NCI-H1417 treated with DMSO at 0.1 percent for 48 hours (cell line): ENCODE measurements at regions not wholly inside any gene's neighbourhood (a gene's known extent, or its start where the extent isn't known, plus 50 kb on each side); places are given as distances from the start of the nearest gene placed in this dataset.

Experiments
- DNase-seq: peaks from one replicate; lab custom pipeline; 2025; lab: John Stamatoyannopoulos, UW

DNA sequence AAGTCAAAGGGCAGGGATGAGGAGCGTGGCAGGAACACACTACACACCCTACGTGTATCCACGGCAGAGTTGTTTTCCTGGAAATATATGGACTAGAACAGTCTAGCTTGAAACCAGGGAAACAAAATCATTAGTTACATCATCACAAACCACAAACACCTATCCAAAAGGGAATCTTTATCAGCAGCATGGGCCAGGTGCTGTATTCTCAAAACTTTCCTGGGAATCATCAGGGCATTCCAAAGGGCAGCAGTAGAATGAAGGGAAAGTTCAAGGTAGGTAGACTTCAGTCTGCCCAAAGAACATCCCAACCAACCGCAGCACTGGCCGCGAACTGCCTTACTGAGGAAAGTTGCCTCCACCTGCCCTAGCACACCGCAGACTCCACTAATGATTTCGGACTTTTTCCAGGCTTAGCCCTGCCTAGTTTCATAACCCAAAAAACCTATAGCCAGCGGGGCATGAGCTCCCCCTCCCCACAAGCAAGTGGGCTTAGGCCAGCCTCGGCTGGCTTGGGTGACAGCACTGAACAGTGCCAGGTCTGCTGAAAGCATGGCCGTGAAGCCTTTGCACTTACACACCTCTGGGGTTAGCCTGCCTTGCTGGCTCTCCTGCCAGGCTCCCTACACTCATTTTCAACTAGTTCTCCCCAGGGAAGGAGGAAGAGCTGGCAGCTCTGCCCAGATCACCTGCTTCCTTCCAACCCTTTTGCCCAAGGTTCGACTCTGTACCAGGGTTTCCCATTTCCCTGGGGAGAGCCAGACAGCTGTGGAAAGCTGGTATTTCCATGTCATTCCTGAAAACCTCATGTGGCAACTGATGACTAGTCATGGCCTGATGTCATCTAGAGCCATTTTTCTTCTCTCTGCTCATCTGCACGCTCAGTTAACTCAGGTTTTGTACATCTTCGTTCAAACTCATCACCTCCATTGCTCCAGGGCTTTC, 77.3 kb upstream of the UBAC2 start:
- no peak for DNase-seq

DNA sequence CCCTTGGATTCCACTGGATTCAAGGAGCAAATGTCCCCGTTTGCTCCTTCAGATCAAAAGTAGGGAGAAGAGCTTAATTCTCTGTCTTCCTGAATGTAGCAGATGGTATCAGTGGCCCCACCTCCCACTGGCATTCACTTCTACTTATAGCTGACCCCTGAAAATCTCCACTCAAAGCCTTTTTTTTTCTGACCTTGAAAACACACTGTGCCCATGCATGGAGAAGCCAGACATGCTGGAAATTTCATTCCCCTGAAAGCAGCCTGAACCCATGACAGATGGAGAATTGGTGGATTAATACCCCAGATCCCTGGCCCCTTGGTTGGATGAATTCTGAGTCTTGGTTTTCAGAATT, 76.6 kb upstream of the UBAC2 start:
- DNase-seq, result no peak

DNA sequence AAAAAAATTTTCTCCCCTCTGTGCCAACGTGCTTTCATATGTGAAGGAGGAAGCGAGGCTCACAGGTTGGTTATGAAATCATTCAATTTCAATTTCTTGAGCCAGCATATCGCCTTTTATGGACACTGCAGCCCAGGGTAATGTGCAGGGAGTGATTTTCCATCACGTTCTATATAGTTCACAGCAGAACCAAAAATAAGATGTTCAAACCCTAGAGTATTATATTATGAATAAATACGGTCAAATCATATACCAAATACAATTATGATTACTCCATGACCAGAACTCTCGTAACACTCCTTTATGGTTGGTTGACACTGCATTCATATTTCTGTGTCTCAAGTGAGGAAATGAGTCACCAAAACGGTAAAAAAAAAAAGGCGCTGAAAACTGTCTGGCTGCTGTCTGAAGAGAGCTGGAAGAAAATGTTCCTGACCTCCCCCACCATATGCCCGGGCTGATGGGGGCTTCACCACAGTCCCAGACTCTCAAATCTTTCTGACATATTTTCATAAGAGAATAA, 75.8 kb upstream of the UBAC2 start:
- DNase-seq, result no peak

DNA sequence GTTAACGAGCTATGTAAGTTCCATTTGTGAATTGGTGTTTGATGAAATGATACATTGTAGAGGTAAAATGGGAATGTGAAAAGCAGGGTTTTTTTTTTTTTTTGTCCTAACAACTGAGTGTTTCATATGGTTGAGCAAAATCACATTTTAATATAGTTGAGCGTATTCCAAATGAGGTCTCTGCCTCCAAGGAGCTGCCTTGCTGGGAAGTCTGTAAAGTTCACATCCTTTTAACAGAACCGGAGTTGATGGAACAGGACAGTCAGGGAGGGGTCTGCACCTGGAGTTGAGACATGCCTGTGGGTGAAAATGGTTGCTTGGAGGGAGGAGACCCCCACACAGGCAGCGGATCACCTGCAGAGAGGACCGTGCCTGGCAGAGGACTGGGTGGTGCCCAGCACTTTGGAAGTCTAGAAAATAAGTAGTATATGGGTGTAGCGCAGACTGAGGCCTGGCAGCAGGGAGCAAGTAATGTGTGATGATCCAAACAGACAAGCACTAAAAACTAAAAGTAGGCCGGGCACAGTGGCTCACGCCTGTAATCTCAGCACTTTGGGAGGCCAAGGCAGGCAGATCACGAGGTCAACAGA, 75.2 kb upstream of the UBAC2 start:
- DNase-seq, result no peak

DNA sequence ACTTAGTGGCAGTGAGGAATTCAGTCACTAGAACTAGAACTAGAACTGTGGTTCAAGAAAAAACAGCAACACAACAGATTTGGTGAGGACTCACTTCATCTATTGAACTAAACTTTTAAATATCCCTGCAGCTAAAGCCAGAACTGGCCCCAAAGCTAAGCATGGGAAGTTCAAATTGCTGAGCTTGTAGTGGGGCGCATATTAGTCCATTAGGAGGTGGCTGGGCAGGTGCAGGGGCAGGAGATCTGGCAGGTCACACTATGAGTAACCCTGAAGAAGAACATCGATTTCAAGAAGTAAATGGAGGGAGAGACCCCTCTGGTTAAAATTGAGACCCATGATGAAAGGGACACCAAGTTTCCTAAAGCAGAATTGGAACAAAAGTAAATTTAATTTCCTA, 73.8 kb upstream of the UBAC2 start:
- no peak for DNase-seq

DNA sequence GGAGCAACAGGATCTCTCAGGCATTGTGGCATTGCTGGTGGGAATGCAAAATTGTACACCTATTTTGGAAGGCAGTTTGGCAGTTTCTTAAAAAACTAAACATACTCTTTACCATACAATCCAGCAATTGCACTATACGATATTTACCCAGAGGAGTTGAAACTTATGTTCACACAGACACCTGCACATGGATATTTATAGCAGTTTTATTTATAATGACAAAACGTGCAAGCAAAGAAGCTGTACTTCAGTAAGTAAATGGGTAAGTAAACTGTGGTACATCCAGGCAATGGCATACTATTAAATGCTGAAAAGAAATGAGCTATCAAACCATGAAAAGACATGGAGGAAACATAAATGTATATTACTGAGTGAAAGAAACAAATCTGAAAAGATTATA, 71.6 kb upstream of the UBAC2 start:
- DNase-seq, result no peak

DNA sequence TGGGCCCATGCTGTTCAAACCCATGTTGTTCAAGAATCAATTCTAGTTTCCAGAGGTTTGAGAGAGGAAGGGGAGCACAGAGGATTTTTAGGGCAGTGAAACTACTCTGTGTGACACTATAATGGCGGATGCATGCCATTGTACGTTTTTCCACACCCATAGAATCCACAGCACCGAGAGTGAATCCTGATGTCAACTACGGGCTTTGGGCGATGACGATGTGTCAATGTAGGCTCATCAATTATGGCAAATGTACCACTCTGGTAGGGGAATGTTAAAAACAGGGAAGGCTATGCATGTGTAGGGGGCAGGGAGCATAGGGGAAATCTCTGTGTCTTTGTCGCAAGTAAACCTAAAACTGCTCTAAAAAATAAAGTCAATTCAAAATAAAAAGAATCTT, 70.7 kb upstream of the UBAC2 start:
- no peak for DNase-seq

DNA sequence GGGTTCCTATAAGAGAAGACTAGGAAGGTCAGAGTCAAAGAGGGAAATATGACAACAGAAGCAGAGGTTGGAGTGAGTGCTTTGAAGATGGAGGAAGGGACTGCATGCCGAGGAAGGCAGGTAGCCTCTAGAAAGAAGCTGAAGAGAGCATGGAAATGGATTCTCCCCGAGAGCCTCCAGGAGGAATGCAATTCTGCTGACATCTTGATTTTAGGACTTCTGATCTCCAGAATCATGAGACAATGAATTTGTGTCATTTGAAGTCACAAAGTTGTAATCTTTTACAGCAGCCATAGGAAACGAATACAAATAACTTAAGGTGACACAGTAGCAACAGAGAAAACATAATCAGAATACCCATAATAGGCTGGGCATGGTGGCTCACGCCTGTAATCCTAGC, 69.2 kb upstream of the UBAC2 start:
- no peak for DNase-seq

DNA sequence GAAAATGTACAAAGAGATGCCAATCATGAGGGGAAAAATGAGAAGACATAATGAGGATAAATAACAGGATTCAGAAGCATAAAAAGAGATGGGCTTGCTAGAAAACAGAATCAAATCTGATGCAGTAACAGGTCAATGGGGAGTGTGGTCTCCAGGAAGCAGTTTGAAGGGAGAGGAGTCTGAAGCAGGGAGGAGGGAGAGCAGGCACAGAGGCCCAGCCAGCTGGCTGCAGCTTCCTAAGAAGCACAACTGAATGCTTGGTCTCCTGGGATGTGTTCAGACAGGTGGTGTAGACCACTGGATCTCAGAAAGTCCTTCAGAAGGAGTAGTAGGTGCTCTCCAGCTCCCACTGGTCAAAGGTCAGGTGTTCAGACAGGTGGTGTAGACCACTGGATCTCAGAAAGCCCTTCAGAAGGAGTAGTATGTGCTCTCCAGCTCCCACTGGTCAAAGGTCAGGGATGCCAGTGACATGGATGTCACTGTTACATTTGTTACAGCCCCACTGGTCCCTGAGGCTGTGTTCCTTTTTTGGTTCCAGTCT, 68.3 kb upstream of the UBAC2 start:
- no peak for DNase-seq

DNA sequence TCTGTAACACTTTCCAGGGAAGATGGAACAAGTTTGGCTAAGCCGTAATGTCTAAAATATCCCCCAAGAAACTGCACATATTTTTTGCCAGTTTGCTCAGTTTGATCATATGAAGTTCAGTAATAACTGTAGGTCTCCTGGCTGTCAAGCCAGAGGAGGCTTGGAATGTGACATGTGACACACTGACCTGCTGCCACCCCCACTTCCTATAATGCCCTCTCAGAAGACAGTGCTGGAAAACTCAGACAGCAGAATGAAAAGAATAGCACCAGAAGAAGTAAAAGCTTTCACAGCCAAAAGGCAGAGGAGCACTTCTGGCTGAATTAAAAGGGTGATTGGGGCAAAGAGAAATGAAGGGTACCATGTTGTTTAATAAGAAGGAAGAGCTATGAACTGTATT, 67.4 kb upstream of the UBAC2 start:
- no peak for DNase-seq

DNA sequence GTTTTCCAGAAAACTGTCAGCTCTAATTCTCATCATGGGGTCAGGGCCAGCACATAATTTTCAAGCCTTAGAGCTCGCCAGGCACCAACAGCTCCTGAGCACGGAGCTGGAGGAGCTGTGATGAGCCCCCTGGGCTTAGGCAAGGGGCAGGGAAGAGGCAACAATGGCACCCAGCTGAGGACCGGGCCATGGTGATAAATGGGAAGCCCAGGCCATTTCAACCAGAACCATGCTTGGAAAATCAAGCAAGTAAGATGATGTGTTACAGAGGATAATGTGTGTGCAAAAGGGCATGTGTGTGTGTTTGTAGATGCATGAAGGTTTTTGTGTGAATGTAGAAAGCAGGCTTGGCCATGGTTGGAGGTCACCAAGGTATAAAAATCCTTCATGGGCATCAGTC, 66.8 kb upstream of the UBAC2 start:
- DNase-seq, result no peak

DNA sequence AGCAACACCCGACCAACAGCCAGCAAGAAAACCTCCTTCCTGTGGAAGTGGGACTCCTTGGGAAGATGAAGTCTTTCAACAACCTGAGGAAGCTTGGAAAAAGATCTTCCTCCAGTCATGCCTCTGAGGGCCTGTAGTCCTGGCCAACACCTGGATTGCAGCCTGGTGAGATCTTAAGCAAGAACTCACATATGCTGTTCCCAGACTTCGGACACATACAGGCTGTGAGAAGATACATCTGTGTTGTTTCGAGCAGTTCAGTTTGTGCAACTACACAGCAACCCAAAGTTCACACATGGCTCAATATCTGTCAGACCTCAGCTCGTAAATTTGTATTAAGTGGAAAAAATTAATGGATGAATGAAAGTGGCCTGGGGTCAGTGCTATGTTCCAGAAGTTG, 65.1 kb upstream of the UBAC2 start:
- no peak for DNase-seq

DNA sequence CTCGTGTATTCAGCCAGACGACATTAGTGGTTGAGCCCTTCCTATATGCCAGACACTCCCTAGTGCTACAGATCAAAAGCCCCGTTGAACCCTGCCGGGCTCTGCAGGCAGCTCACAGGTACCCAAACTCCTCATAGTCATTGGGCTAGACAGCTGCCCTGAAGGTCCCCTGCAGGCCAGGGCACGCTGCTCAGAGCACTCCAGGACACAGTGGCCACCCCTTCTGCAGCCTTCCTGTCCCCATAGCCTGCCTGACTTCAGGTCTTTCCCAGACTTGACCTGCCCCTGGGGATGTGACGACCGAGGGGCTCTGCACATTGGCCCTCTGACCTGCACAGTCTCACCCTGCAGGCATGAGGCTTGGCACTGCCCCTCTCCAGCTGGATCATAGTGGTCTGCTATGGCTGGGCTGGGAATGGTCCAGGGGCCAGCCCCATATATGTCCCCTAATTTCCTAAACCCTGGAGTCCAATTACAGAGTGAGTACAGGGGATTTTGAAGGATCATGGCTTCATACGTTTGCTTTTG, 64.2 kb upstream of the UBAC2 start:
- no peak for DNase-seq

DNA sequence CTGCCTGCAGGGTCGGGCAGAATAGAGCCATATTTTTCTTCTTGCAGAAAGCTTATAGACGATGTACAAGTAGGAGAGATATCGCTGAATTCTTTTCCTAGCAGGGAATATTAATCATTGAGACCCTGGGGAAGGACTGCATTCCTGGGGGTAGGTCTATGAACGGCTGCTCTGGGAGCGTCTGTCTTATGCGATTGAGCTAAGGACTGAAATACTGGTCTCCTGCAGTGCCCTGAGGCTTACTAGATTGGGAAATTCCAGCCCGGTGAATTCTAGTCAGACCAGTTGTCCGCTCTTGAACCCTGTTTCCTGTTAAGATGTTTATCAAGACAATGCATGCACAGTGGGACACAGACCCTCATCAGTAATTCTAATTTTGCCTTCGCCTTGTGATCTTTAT, 59.8 kb upstream of the UBAC2 start:
- DNase-seq, result no peak

DNA sequence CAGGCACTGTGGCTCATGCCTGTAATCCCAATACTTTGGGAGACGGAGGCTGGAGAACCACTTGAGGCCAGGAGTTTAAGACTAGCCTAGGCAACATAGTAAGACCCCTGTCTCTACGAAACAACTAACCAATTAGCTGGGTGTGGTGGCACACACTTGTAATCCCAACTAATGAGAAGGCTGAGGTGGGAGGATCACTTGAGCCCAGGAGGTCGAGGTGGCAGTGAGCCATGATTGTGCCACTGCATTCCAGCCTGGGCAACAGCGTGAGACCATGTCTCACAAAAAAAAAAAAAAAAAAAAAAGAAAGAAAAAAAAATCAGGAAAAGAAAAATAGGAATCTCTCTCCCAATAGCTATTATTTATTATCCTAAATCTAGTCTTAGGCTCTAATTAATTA, 56.8 kb upstream of the UBAC2 start:
- DNase-seq, result no peak

DNA sequence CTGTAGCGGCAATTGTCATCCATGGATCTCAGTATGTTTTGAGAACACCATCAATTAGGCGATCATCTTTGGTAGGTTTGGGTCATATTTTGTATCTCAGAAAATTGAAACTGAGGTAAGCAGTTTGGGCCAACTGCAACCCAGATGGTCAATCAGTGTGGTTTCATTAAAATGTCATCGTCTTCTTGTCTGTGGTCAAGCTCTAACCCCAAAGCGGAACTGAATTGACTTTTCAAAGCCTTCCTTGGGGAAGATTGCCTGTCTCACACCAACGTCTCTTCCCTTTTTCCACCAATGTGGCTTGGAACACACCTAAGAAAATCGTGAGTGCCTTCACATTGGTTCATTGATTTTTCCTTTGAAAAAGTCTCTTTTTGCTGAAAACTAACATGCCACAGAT, 56.3 kb upstream of the UBAC2 start:
- no peak for DNase-seq

DNA sequence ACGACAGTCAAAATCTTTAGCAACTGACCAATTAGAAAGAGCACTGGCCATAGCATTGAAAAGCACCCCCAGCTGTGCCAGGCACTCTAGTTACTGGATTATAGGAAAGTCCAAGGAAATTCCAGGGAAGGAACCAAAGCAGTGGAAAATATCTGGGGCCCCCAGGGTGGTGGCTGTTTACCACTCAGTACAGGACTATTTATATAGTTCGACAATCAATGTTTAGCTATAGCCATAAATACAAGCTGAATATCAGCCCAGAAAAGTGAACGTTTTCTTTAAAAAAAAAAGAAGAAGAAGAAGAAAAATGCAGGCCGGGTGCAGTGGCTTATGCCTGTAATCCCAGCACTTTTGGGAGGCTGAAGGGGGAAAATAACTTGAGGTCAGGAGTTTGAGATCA, 55.2 kb upstream of the UBAC2 start:
- no peak for DNase-seq

DNA sequence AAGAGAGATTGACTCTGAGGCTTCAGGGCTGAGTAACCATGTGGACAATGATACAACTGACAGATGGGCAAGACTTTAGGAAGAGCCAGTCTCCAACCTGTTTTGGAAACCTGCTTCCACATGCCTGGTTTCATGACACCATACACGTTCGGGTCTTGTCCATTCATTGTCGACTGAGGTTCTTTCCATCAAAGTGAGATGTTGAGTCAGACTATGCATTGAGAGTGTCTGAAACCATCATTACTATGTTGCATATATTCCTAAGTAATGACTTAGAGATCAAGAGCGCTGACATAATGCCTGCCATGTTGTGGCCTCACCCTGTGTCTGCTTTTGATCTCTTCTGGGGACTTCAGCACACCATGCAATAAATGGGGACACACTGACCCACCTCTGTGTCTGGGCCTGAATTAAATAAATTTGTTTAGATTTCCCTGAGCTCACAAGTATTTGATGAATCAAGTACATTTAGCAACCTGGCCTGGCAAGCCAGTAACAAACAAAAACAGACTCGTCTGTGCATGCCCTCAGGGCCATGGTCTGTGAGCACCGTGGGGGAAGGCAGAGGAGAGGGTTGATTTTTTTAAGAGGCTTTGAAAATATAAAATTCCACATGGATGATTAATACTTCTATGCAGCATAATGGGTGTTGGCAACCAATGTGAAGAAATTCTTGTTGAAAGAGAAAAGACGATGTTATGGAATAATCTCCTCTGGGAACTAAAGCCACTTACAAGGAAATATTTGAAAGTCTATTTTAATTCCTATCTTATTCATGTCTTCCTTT, 49.9 kb upstream of the UBAC2 start:
- no peak for DNase-seq
